OCI-LY7 (cell line): ENCODE measurements at regions not wholly inside any gene's neighbourhood (a gene's known extent, or its start where the extent isn't known, plus 50 kb on each side); places are given as distances from the start of the nearest gene placed in this dataset.

Experiments
- BruUV-seq: library from RNA; stranded (reverse); fragments of 400-500 nt; replicated peaks from 2 replicates; lab custom pipeline; 2021; lab: Mats Ljungman, UMichigan
- CTCF ChIA-PET: fragments of 300-600 bp; sonication (Branson Sonifier 250); formaldehyde crosslinking; loops from one replicate; lab custom pipeline; 2022; ENCODE audit warnings: antibody characterized with exemption; ENCODE audit not compliant: unreplicated experiment; lab: Charles Lee
- POLR2A ChIA-PET: fragments of 300-600 bp; sonication (Branson Sonifier 250); formaldehyde crosslinking; loops from one replicate; lab custom pipeline; 2022; ENCODE audit warnings: antibody characterized with exemption; lab: Charles Lee
- DNase-seq: peaks from one replicate; pipeline ENCODE4 v3.0.0-alpha.2; 2015; ENCODE audit warnings: low spot score
- H2AFZ ChIP-seq: fragments of 200-600 bp; sonication (generic), shearing (Covaris generic); 2 replicates; pipeline ENCODE4 v1.6.1; 2014; ENCODE audit warnings: mild to moderate bottlenecking, antibody characterized with exemption, low read length, moderate library complexity
- H3K27ac ChIP-seq: fragments of 200-600 bp; sonication (generic); 2 replicates; pipeline ENCODE4 v1.5.1; 2014; ENCODE audit warnings: mixed run types, low read depth, mild to moderate bottlenecking, moderate library complexity, low read length, inconsistent platforms; ENCODE audit not compliant: poor library complexity, severe bottlenecking
- H3K36me3 ChIP-seq: fragments of 200-600 bp; sonication (generic); 2 replicates; pipeline ENCODE4 v1.6.1; 2014; ENCODE audit warnings: mild to moderate bottlenecking, antibody characterized with exemption, low read length, moderate library complexity, mixed read lengths; ENCODE audit not compliant: insufficient read depth
- H3K4me1 ChIP-seq: fragments of 200-600 bp; sonication (generic); 2 replicates; pipeline ENCODE4 v1.5.1; 2014; ENCODE audit warnings: mild to moderate bottlenecking, low read length; ENCODE audit not compliant: insufficient read depth, poor library complexity, severe bottlenecking
- H3K4me2 ChIP-seq: fragments of 200-600 bp; sonication (generic); 2 replicates; pipeline ENCODE4 v1.6.1; 2014; ENCODE audit warnings: mild to moderate bottlenecking, low read length
- H3K4me3 ChIP-seq: fragments of 200-600 bp; sonication (generic); 2 replicates; pipeline ENCODE4 v1.5.1; 2014; ENCODE audit warnings: mild to moderate bottlenecking, low read depth, low read length; ENCODE audit not compliant: poor library complexity, severe bottlenecking
- H3K79me2 ChIP-seq: fragments of 200-600 bp; sonication (generic); 2 replicates; pipeline ENCODE4 v1.6.1; 2016; ENCODE audit warnings: low read depth, mild to moderate bottlenecking, low read length, moderate library complexity, mixed read lengths; ENCODE audit not compliant: insufficient read depth
- H3K9me2 ChIP-seq: fragments of 200-600 bp; sonication (generic); 2 replicates; pipeline ENCODE4 v1.6.1; 2016; ENCODE audit warnings: mild to moderate bottlenecking, low read length, mixed read lengths; ENCODE audit not compliant: insufficient read depth
- H3K9me3 ChIP-seq: fragments of 200-600 bp; sonication (generic); 2 replicates; pipeline ENCODE4 v1.6.1; 2014; ENCODE audit warnings: mild to moderate bottlenecking, mixed run types, low read length, mixed read lengths
- H4K20me1 ChIP-seq: fragments of 200-600 bp; sonication (generic); 2 replicates; pipeline ENCODE4 v1.6.1; 2014; ENCODE audit warnings: mild to moderate bottlenecking, antibody characterized with exemption, low read length, moderate library complexity, mixed read lengths; ENCODE audit not compliant: insufficient read depth
- CTCF ChIP-seq: fragments of 200-600 bp; sonication (generic); conservative IDR thresholded peaks from 2 replicates; pipeline ENCODE4 v1.5.1; 2014; ENCODE audit warnings: mild to moderate bottlenecking, antibody characterized with exemption, low read length, moderate library complexity, mixed read lengths
- EZH2phosphoT487 ChIP-seq: fragments of 200-600 bp; sonication (generic); IDR thresholded peaks from 2 replicates; pipeline ENCODE4 v1.6.1; 2018; ENCODE audit warnings: low read depth, borderline replicate concordance, mild to moderate bottlenecking, mixed run types, antibody characterized with exemption, low read length, moderate library complexity, mixed read lengths
- intact Hi-C: fragments of 100-400 bp; cut with micrococcal nuclease; formaldehyde crosslinking; loops from one replicate; pipeline ENCODE4 v1.10.0; 2022; ENCODE audit not compliant: unreplicated experiment

DNA sequence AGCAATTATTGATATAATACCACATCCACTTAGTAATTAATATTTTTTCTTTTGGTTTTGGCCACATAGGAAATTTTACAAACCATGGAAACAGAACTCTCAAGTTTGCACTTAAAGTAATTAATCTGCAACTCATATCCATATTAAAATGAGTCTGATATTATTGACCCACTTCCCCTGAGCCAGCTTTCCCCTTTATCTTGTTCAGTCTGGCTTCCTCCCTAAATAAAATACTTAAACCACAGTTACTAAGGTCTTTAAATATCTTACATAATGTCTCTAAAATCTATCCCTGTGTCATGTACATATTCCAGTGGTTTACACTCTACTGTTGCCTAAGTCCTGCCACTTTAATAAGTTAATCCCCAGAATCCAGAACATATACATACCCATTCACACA, 564.9 kb upstream of the FSHR start:
- intact Hi-C loops: no loop called here
- no peak overlapping the region for H2AFZ ChIP-seq
- H3K36me3 ChIP-seq: no peaks in the 10 kb centered on the region
- ChIA-PET POLR2A (interaction anchor here (0.6 kb wide), 1 partner anchor 662 kb away, joined by 4 read pairs; no protein-coding TSS in a partner anchor), CTCF (no interaction called here)
- no peaks in the 10 kb centered on the region for H3K9me3 ChIP-seq
- H3K4me2 ChIP-seq: no peak overlapping the region
- DNase-seq: no peak
- H3K4me3 ChIP-seq: no peak overlapping the region
- TF ChIP-seq CTCF: no peak
- no peak for TF ChIP-seq EZH2phosphoT487
- no peaks in the 10 kb centered on the region for H4K20me1 ChIP-seq
- H3K27ac ChIP-seq: no peak overlapping the region
- H3K79me2 ChIP-seq: no peaks in the 10 kb centered on the region
- BruUV-seq: no TSS peak
- no peaks in the 10 kb centered on the region for H3K9me2 ChIP-seq
- H3K4me1 ChIP-seq: no peaks in the 10 kb centered on the region

DNA sequence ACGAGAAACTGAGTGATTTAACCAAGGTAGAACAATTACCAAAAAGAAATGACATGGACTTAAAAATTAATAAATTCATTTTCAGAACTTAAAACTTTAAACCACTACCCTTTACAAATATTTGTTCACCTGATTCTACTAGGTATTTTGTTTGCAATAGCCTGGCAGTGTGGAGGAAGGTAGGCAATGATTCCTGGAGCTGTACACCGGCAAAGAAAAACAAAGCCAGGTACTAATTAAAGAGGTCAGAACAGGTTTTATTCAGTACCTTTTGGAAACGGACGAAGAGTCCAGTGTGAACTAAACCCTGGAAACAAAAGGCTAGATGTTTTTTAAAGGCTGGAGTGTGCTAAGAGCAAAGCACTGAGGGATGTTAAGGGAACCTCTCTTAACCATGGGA, 561.3 kb upstream of the FSHR start:
- Histone ChIP-seq H3K9me3 (no peaks in the 10 kb centered on the region), H3K4me2 (no peak overlapping the region), H4K20me1 (no peaks in the 10 kb centered on the region), H3K79me2 (no peaks in the 10 kb centered on the region), H3K27ac (no peak overlapping the region), H3K36me3 (no peaks in the 10 kb centered on the region), H3K4me3 (no peak overlapping the region), H2AFZ (no peak overlapping the region), H3K4me1 (no peaks in the 10 kb centered on the region), H3K9me2 (no peaks in the 10 kb centered on the region)
- ChIA-PET POLR2A (interaction anchor here (1.0 kb wide), 1 partner anchor 15 kb away, joined by 3 read pairs; no protein-coding TSS in a partner anchor), CTCF (no interaction called here)
- intact Hi-C loops: no loop called here
- DNase-seq: no peak
- no TSS peak for BruUV-seq
- TF ChIP-seq EZH2phosphoT487 (no peak), CTCF (no peak)

DNA sequence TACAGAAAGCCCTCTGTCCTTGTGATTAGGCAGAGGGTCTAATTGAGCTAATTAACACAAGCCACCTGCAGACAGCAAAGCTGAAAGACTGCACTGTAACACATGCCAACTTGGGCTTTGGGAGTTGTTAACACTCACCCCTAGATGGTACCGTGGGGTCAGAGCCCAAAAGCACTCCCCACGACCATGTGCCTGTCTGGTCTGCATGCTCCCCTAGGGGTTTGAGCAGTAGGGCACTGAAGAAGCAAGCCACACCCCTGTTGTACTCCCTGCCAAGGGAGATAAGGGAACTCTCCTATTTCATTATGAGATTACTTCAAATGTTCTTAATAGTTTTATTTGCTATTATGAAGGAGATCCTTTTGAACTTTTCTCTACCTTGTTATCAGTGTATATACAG, 560.1 kb upstream of the FSHR start:
- H3K79me2 ChIP-seq: no peaks in the 10 kb centered on the region
- TF ChIP-seq CTCF: no peak
- no peak overlapping the region for H3K27ac ChIP-seq
- BruUV-seq: no TSS peak
- H3K4me1 ChIP-seq: no peaks in the 10 kb centered on the region
- POLR2A ChIA-PET: interaction anchor here (0.7 kb wide), 1 partner anchor 685 kb away, joined by 3 read pairs; no protein-coding TSS in a partner anchor
- H3K9me2 ChIP-seq: no peaks in the 10 kb centered on the region
- intact Hi-C loops: no loop called here
- H3K9me3 ChIP-seq: no peaks in the 10 kb centered on the region
- H3K4me2 ChIP-seq: no peak overlapping the region
- H4K20me1 ChIP-seq: no peaks in the 10 kb centered on the region
- no peak for DNase-seq
- H2AFZ ChIP-seq: no peak overlapping the region
- no peaks in the 10 kb centered on the region for H3K36me3 ChIP-seq
- no peak overlapping the region for H3K4me3 ChIP-seq
- CTCF ChIA-PET: no interaction called here
